Limb (tissue), 2 donors: ENCODE measurements at regions not wholly inside any gene's neighbourhood (a gene's known extent, or its start where the extent isn't known, plus 50 kb on each side); places are given as distances from the start of the nearest gene placed in this dataset.

Experiments
- DNase-seq, 2 donors: peaks; one replicate each; pipeline ENCODE4 v3.0.0-alpha.2; 2016; ENCODE audit errors: extremely low spot score in 2 of 2

GRCh38 chr7:121570365-121570764, 174.3 kb upstream of the FAM3C start:
- DNase-seq = no peak

GRCh38 chr7:121563177-121563576, 167.1 kb upstream of the FAM3C start:
- no peak for DNase-seq

- DNase-seq = no peak
These were observed 166.2 kb upstream of the FAM3C start for GRCh38 chr7:121562259-121562658.

GRCh38 chr7:121561717-121562116, 165.6 kb upstream of the FAM3C start:
- DNase-seq = no peak

- no peak for DNase-seq
These were observed 164.3 kb upstream of the FAM3C start for GRCh38 chr7:121560267-121560990.

DNA sequence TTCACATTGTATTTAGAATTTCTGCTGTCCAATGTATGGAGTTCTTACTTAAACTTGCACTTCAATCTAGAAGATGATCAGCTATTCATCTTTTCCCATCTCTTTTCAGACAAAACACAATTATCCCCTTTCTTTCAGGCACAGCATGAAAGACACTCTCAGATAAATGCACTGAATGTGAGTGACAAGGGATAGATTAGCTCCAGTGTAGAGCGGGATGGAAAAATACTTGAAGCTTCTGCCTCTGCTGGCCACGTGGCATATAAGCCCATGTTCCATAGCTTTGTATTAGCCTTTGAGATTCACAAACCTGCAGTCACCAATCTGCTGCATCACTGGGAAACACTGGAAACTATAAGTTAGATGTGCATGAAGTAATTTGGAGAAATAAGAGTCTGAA, 162.2 kb upstream of the FAM3C start:
- no peak for DNase-seq

- no peak for DNase-seq
These were observed 161.2 kb upstream of the FAM3C start for GRCh38 chr7:121557034-121557892.

DNA sequence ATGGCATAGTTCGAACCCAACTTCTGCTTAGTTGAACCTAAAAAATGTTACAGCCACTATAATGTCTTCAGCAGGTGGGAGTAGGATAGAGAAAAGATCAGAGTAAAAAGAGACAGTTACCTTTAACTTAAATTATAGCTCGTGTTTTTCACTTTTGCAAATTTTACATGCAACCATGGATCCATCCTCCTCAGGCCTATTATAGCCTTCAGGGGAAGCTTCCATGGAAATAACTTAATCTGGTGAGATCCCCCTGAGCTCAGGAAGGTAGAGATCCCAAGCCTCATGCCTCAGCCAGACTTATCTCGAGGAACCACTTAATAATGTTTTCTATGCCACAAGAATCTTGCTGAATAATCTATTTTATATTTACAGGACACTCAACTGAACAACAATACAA, 159.4 kb upstream of the FAM3C start:
- DNase-seq = no peak

- peak in 1 of 2 donors; percentile 86 for DNase-seq
These were observed 151.5 kb upstream of the FAM3C start for GRCh38 chr7:121547544-121548092.

DNA sequence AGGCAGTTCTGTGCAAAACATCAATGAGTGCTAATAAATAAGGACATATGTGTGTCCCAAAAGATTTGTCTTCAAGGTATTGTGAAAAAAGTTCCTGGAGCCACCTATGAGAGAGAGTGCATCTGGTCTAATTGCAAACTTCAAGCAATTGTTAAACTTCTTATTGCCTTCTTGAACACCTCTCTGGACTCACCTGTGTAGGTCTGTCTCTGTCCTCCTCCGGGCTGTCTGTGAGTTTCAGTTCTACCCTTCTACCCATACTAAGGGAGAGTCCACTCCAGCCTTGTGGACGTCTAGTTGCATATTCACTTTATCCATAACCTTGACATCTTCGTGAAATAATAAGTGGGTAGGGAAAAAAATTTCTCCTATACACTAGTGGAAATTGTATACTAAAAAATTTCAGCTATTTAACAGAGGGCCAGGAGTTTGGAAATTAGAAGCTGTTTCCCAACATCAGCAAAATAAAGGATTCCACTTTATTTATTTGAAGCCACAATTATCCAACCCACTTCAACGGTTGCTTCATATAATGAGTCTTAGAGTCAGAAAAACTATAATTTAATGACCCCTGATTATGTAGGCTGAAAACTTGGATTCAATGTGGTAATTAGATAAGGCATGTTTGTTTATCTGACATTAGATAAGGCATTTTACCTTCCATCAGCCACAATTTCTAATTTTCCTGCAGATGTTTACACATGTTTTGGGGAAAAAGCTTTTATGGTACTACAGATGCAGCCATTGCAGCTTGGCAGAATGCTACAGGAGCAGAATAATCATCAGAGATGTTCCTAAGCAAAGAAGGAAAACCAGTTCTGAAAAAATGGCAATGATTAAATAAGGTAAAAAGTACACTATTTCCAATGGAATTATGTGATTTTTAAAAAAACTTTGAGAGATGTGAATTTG, 150.8 kb upstream of the FAM3C start:
- no peak for DNase-seq

- DNase-seq = no peak
These were observed 149.3 kb upstream of the FAM3C start for GRCh38 chr7:121545418-121545817.

GRCh38 chr7:121544726-121545125, 148.6 kb upstream of the FAM3C start:
- no peak for DNase-seq

- no peak for DNase-seq
These were observed 148.1 kb upstream of the FAM3C start for GRCh38 chr7:121544238-121544637.

GRCh38 chr7:121541457-121541856, 145.3 kb upstream of the FAM3C start:
- DNase-seq = no peak

DNA sequence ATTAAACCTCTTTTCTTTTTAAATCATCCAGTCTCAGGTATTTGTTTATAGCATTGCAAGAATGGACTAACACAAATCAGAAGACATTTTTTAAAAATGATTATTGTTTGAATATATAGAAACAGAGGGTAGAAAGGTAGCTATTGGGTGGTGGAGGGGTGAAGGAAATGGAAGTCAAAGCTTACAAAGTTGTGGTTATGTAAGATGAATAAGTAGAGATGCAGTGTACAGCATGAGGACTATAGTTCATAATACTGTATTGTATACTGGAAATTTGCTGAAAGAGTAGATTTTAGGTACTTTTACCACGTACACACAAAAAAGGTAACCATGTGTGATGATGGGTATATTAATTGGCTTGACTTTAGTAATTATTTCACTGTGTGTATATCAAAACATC, 144.0 kb upstream of the FAM3C start:
- DNase-seq = no peak

GRCh38 chr7:121537031-121537430, 140.9 kb upstream of the FAM3C start:
- no peak for DNase-seq

GRCh38 chr7:121531175-121532070, 135.3 kb upstream of the FAM3C start:
- DNase-seq = no peak

DNA sequence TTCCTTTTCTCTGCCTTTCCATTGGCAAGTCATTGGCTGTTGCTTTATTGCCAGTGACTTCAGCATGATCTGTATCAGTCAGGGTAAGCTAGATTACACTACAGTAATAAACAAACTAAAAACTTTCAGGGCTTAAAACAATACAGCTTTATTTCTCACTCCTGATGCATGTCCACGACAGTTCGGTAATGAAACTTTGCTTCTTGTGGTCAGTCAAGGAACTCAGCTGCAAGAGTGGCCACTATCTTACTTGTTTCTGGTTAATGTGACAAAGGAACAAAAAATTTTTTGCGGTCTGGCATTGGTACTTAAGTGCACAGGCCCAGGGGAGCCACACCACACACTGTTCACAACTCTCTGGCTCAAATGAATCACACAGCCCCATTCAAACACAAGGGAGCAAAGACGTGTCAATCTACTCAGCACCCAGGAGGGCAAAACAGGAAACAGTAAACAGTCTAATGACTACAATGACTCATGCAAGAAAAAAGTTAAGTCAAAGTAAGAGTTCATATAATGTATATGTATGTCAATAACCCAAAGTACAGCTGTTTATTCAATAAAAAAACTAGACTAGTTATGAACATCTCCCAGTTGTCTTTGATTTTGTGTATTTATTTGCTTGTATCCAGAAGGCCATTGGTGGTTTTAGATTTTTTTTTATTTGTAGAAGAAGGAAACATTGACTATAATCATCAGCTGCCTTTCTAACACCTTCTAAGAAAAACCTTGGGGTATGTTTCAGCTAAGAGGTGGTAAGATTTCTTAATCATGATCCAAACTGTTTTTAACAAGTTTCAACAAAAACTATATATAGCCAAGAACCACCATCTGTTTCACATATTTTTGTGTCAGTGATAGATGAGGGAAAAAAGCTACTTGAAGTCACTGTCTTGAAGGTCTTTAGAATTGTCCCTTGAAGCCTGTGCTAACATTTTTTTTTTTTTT, 134.4 kb upstream of the FAM3C start:
- peak in 1 of 2 donors; percentile 19 for DNase-seq

GRCh38 chr7:121529003-121529402, 132.9 kb upstream of the FAM3C start:
- no peak for DNase-seq
